ENCODE measurements at regions not wholly inside any gene's neighbourhood (a gene's known extent, or its start where the extent isn't known, plus 50 kb on each side); places are given as distances from the start of the nearest gene placed in this dataset.

DNA sequence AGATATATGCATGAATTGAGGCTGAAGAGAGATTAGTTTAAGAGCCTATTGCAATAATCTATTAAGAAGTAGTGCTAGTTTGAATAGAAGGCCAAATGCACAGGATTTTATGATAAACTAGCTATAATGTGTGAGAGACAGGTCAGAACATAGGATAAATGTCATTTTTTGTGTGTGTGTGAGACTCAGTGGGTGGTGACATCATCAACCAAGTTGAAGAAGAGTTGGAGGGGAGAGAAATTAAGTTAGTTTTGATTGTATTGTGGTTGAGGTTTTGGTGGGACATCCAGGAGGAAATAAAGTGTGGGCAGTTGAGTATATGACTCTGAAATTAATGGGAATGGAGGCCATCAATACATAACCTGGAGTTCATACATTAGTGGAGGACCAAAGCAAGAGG is 320.1 kb upstream of the CWC22 start:
- TF ChIP-seq CTCF (conservative IDR thresholded peaks at IDR 0.05 in 1 of 2, IDR thresholded peaks at IDR 0.05 in 1 of 2; ENCODE audit: extremely low read depth in 1 of 2, insufficient read depth in 1 of 2, low read depth in 1 of 2, low read length in 2 of 2), result no peak
- no peak for TF ChIP-seq EZH2 (IDR thresholded peaks at IDR 0.05; ENCODE audit: borderline replicate concordance, low read length)

All from mammary epithelial cell (primary cell).